Adrenal gland (tissue), 9 donors: ENCODE measurements at regions not wholly inside any gene's neighbourhood (a gene's known extent, or its start where the extent isn't known, plus 50 kb on each side); places are given as distances from the start of the nearest gene placed in this dataset.

ENCODE experiments used
- DNase-seq, 7 donors: peaks; one replicate each; pipeline ENCODE4 v3.0.0-alpha.2; 2019 to 2020
- H3K27ac ChIP-seq, 5 donors: fragments of 200-600 bp; sonication (generic) in 4 of 5; 1 replicate in 3 of 5; 2 replicates in 2 of 5; pipeline versions ENCODE4 v1.5.1 to v1.8.0; 2016 to 2020; ENCODE audit warnings: mild to moderate bottlenecking in 1 of 5
- H3K27me3 ChIP-seq: fragments of 200-600 bp; 2 replicates; pipeline ENCODE4 v1.8.0; 2021
- H3K36me3 ChIP-seq, 2 donors: fragments of 200-600 bp; replicated peaks in 1 of 2; 1 replicate in 1 of 2; 2 replicates in 1 of 2; pipeline versions ENCODE4 v1.5.1 to v1.8.0; 2018 to 2022
- H3K4me1 ChIP-seq, 2 donors: fragments of 200-600 bp; replicated peaks in 1 of 2; 1 replicate in 1 of 2; 2 replicates in 1 of 2; pipeline versions ENCODE4 v1.5.1 to v1.8.0; 2018 to 2021
- H3K4me3 ChIP-seq, 4 donors: fragments of 200-600 bp; sonication (generic) in 3 of 4; one replicate each; pipeline ENCODE4 v1.5.1; 2016 to 2018
- H3K9me3 ChIP-seq, 3 donors: fragments of 200-600 bp; sonication (generic) in 1 of 3; replicated peaks in 1 of 3; 1 replicate in 2 of 3; 2 replicates in 1 of 3; pipeline versions ENCODE4 v1.5.1 to v1.8.0; 2016 to 2021
- POLR2A ChIP-seq, 2 donors: fragments of 450-650 bp; IDR thresholded peaks; one replicate each; pipeline ENCODE4 v1.6.1; 2017; ENCODE audit warnings: antibody characterized with exemption in 2 of 2, mild to moderate bottlenecking in 2 of 2, moderate library complexity in 1 of 2
- WGBS, 4 donors: extraction: QIAGEN DNeasy Blood & Tissue Kit in 2 of 4; methylation state at CpG; one replicate each; pipeline versions ENCODE4 v1.1.5 to v1.1.7; 2013 to 2017; 5-methylcytosine and 5-hydroxymethylcytosine counted together
- intact Hi-C, 2 donors: fragments of 100-400 bp; cut with DNase I; formaldehyde crosslinking; loops; one replicate each; pipeline versions ENCODE4 v1.14.1 to v1.15.0; 2022 to 2023
- TF ChIP-seq, protein P1 (sequence below), 6 experiments: fragments of 450-650 bp in 4 of 6; fragments of 200-600 bp in 2 of 6; sonication (generic) in 1 of 6; IDR thresholded peaks; 1 replicate in 5 of 6; 2 replicates in 1 of 6; pipeline versions ENCODE4 v1.5.1 to v1.8.0; 2016 to 2021; ENCODE audit warnings: antibody characterized with exemption in 6 of 6, mild to moderate bottlenecking in 2 of 6, moderate library complexity in 1 of 6
- donor health status: healthy with polysubstance abuse.
- donor health status: Bipolar disorder and iron deficiency.
- donor health status: DM: yes; HTN: yes; CAD: no.
- donor health status: DM: no; HTN: no; CAD: no.
- donor health status: DM: no; HTN: no; CAD: no.

GRCh38 chr4:102447413-102447812 is 53.7 kb upstream of the NFKB1 start:
- Histone ChIP-seq H3K9me3 (no peaks in the 10 kb centered on the region), H3K4me1 (no peaks in the 10 kb centered on the region), H3K4me3 (no peak overlapping the region), H3K36me3 (no peaks in the 10 kb centered on the region), H3K27ac (no peak overlapping the region), H3K27me3 (no peaks in the 10 kb centered on the region)
- TF ChIP-seq, protein P1, sequence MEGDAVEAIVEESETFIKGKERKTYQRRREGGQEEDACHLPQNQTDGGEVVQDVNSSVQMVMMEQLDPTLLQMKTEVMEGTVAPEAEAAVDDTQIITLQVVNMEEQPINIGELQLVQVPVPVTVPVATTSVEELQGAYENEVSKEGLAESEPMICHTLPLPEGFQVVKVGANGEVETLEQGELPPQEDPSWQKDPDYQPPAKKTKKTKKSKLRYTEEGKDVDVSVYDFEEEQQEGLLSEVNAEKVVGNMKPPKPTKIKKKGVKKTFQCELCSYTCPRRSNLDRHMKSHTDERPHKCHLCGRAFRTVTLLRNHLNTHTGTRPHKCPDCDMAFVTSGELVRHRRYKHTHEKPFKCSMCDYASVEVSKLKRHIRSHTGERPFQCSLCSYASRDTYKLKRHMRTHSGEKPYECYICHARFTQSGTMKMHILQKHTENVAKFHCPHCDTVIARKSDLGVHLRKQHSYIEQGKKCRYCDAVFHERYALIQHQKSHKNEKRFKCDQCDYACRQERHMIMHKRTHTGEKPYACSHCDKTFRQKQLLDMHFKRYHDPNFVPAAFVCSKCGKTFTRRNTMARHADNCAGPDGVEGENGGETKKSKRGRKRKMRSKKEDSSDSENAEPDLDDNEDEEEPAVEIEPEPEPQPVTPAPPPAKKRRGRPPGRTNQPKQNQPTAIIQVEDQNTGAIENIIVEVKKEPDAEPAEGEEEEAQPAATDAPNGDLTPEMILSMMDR (IDR thresholded peaks at IDR 0.05) = no peak
- no peak for TF ChIP-seq POLR2A (IDR thresholded peaks at IDR 0.05)
- 55 to 68% (median 57%) methylated on average over 4 of the region's 4 CpGs for WGBS, 4 donors
- no peak for DNase-seq
- intact Hi-C loops = loop anchor here (5.0 to 10.0 kb wide), 3 partner anchors 157 to 657 kb away; no protein-coding TSS in a partner anchor

DNA sequence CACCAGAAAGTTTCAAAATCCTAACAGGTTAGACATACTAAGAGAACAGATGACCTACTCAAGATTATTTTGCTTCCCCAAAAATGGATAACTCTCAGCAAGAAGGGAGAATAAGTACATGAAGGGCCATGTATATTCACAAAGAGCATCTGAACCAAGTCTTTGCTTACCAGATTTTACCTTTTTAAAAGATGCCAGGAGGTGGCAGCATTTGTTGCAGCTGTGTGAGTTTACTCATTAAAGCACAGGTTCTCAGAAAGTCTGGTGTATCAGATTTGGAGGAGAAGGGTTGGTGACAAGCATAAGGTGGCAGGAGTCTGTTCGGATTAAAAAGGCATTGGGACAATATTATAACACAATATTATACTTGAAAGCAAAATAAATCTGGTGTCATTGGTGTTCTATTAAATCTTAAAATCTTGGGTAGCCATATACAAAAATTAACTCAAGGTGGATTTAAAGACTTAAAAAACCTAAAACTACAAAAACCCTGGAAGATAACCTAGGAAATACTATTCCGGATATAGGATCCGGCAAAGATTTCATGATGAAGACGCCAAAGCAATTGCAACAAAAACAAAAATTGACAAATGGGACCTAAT is 51.3 kb upstream of the NFKB1 start:
- Histone ChIP-seq H3K4me1 (no peaks in the 10 kb centered on the region), H3K9me3 (no peaks in the 10 kb centered on the region), H3K36me3 (no peaks in the 10 kb centered on the region), H3K4me3 (no peak overlapping the region), H3K27me3 (no peaks in the 10 kb centered on the region), H3K27ac (no peak overlapping the region)
- DNase-seq = peak; percentile 23 to 70 (median 46)
- TF ChIP-seq, protein P1 (IDR thresholded peaks at IDR 0.05) = peak; percentile 39 to 76 (median 68)
- no peak for TF ChIP-seq POLR2A (IDR thresholded peaks at IDR 0.05)
- intact Hi-C loops = loop anchor here (5.0 to 10.0 kb wide), 4 partner anchors 155 to 655 kb away; no protein-coding TSS in a partner anchor
- 28 to 42% (median 34%) methylated on average over 4 of the region's 4 CpGs for WGBS, 4 donors

DNA sequence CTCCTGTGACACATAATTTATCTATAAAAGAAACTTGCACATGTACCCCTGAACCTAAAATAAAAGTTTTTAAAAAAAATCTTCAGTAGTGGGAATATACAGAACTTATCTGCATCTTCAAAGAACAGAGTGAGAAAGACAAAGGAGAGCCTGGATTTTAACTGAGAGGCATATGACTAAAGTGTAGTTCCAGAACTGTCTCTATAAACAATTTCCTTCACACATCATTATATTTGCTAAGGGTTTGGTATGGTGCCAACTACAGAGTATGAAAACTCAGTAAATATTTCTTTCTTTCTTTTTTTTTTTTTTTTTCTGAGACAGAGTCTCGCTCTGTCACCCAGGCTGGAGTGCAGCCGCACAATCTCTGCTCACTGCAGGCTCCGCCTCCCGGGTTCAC is 49.9 kb upstream of the NFKB1 start:
- Histone ChIP-seq H3K9me3 (no peaks in the 10 kb centered on the region), H3K36me3 (no peaks in the 10 kb centered on the region), H3K27ac (no peak overlapping the region), H3K4me3 (no peak overlapping the region), H3K4me1 (no peaks in the 10 kb centered on the region), H3K27me3 (no peaks in the 10 kb centered on the region)
- TF ChIP-seq, protein P1 (IDR thresholded peaks at IDR 0.05) = no peak
- no peak for TF ChIP-seq POLR2A (IDR thresholded peaks at IDR 0.05)
- WGBS, 4 donors = 92 to 98% (median 96%) methylated on average over 4 of the region's 4 CpGs
- intact Hi-C loops = loop anchor here in 1 of 2 donors (10.0 kb wide), 1 partner anchor 554 kb away; no protein-coding TSS in a partner anchor
- no peak for DNase-seq
